ENCODE measurements at regions not wholly inside any gene's neighbourhood (a gene's known extent, or its start where the extent isn't known, plus 50 kb on each side); places are given as distances from the start of the nearest gene placed in this dataset.

GRCh38 chr14:105700622-105701288 is 174.4 kb downstream of the TMEM121 start:
- Histone ChIP-seq H4K20me1 (ENCODE audit: control insufficient read depth, insufficient read depth, low read length, poor library complexity, severe bottlenecking) (no peaks in the 10 kb centered on the region), H2AFZ (ENCODE audit: insufficient read depth, low read depth, low read length, poor library complexity, severe bottlenecking) (no peak overlapping the region), H3K27me3 (replicated peaks in 1 of 4; ENCODE audit: control extremely low read depth in 1 of 4, control insufficient read depth in 3 of 4, insufficient read depth in 4 of 4, low read length in 3 of 4) (no peaks in the 10 kb centered on the region), H3K4me1 (ENCODE audit: control insufficient read depth in 2 of 2, insufficient read depth in 2 of 2, low read length in 2 of 2) (peaks cover 49 to 65% of the 10 kb centered on the region in 2 donors), H3K9me3 (ENCODE audit: control extremely low read depth in 1 of 3, control insufficient read depth in 2 of 3, insufficient read depth in 1 of 3, low read length in 2 of 3) (peaks cover 0 to 3% (median 0%) of the 10 kb centered on the region in 3 donors), H3K4me2 (replicated peaks; ENCODE audit: low read depth, low read length, poor library complexity, severe bottlenecking) (peak overlapping the region; percentile 63), H3K27ac (ENCODE audit: low read length in 2 of 2) (peak overlapping the region; percentile 87 to 92), H3K9ac (ENCODE audit: low read length) (peak overlapping the region; percentile 16), H3K4me3 (ENCODE audit: control extremely low read depth in 1 of 5, extremely low read depth in 1 of 5, insufficient read depth in 1 of 5, low read depth in 2 of 5, low read length in 4 of 5) (peak overlapping the region in 1 of 5 experiments; percentile 42), H3K79me2 (ENCODE audit: control insufficient read depth, insufficient read depth, low read length) (peaks cover 33% of the 10 kb centered on the region), H3K36me3 (replicated peaks in 1 of 2; ENCODE audit: control extremely low read depth in 1 of 2, control insufficient read depth in 1 of 2, extremely low read depth in 1 of 2, insufficient read depth in 2 of 2, low read length in 1 of 2) (peaks cover 0 to 3% of the 10 kb centered on the region in 2 experiments)
- Mint-ChIP-seq H3K9me3 (ENCODE audit: insufficient read depth) (no peaks in the 10 kb centered on the region), H3K27ac (peak overlapping the region; percentile 97), H3K4me1 (peaks cover 49% of the 10 kb centered on the region), H3K27me3 (no peaks in the 10 kb centered on the region), H3K4me3 (peak overlapping the region; percentile 71)
- 30% methylated on average over 4 of the region's 7 CpGs for WGBS (ENCODE audit: insufficient coverage)
- ChIA-PET POLR2A (interaction anchor here (0.6 kb wide), 2 partner anchors 118 to 120 kb away, joined by 4 to 6 read pairs; no protein-coding TSS in a partner anchor), CTCF (no interaction called here)
- TF ChIP-seq EZH2 (IDR thresholded peaks at IDR 0.05; ENCODE audit: borderline replicate concordance, insufficient read depth, low read depth, low read length, poor library complexity, severe bottlenecking): no peak
- TF ChIP-seq, protein P1, sequence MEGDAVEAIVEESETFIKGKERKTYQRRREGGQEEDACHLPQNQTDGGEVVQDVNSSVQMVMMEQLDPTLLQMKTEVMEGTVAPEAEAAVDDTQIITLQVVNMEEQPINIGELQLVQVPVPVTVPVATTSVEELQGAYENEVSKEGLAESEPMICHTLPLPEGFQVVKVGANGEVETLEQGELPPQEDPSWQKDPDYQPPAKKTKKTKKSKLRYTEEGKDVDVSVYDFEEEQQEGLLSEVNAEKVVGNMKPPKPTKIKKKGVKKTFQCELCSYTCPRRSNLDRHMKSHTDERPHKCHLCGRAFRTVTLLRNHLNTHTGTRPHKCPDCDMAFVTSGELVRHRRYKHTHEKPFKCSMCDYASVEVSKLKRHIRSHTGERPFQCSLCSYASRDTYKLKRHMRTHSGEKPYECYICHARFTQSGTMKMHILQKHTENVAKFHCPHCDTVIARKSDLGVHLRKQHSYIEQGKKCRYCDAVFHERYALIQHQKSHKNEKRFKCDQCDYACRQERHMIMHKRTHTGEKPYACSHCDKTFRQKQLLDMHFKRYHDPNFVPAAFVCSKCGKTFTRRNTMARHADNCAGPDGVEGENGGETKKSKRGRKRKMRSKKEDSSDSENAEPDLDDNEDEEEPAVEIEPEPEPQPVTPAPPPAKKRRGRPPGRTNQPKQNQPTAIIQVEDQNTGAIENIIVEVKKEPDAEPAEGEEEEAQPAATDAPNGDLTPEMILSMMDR (IDR thresholded peaks at IDR 0.05): no peak
- ATAC-seq (ENCODE audit: low read depth) (no peak), DNase-seq (peak; percentile 77)
- intact Hi-C loops (cut with micrococcal nuclease): loop anchor here (2.0 kb wide), 1 partner anchor 118 kb away; no protein-coding TSS in a partner anchor
